GM23338 (cell line): ENCODE measurements at regions not wholly inside any gene's neighbourhood (a gene's known extent, or its start where the extent isn't known, plus 50 kb on each side); places are given as distances from the start of the nearest gene placed in this dataset.

ENCODE experiments used
- ATAC-seq: fragments of 200-7000 bp; cut with Tn5 transposase; 3 replicates; pipeline ENCODE4 v1.9.1; 2020
- DNase-seq: peaks from one replicate; pipeline ENCODE4 v3.0.0-alpha.2; 2015; ENCODE audit warnings: low spot score
- H2AFZ ChIP-seq: fragments of 200-600 bp; sonication (generic); 2 replicates; pipeline ENCODE4 v1.8.0; 2016; ENCODE audit warnings: antibody characterized with exemption, mild to moderate bottlenecking, moderate library complexity
- H3F3A ChIP-seq: fragments of 200-600 bp; sonication (generic); replicated peaks from 2 replicates; pipeline ENCODE4 v1.8.0; 2017; ENCODE audit warnings: antibody characterized with exemption, mixed run types, low read depth
- H3K27ac ChIP-seq: fragments of 200-600 bp; sonication (generic); 2 replicates; pipeline ENCODE4 v1.6.1; 2016; ENCODE audit warnings: low read depth
- H3K27me3 ChIP-seq: fragments of 200-600 bp; sonication (generic); 2 replicates; pipeline ENCODE4 v1.8.0; 2016; ENCODE audit warnings: mild to moderate bottlenecking, mixed run types, moderate library complexity; ENCODE audit not compliant: insufficient read depth
- H3K36me3 ChIP-seq: fragments of 200-600 bp; sonication (generic); 2 replicates; pipeline ENCODE4 v1.8.0; 2016; ENCODE audit warnings: mild to moderate bottlenecking; ENCODE audit not compliant: insufficient read depth
- H3K4me1 ChIP-seq: fragments of 200-600 bp; sonication (generic); 2 replicates; pipeline ENCODE4 v1.8.0; 2016; ENCODE audit warnings: mild to moderate bottlenecking, moderate library complexity; ENCODE audit not compliant: insufficient read depth
- H3K4me2 ChIP-seq: fragments of 200-600 bp; sonication (generic); 2 replicates; pipeline ENCODE4 v1.7.1; 2017; ENCODE audit warnings: mixed run types
- H3K4me3 ChIP-seq: fragments of 200-600 bp; sonication (generic); 2 replicates; pipeline ENCODE4 v1.6.1; 2016; ENCODE audit warnings: mixed run types
- H3K79me2 ChIP-seq: fragments of 200-600 bp; sonication (generic); replicated peaks from 2 replicates; pipeline ENCODE4 v1.8.0; 2017; ENCODE audit warnings: mild to moderate bottlenecking; ENCODE audit not compliant: insufficient read depth
- H3K9me2 ChIP-seq: fragments of 200-600 bp; sonication (generic); 2 replicates; pipeline ENCODE4 v1.8.0; 2017; ENCODE audit not compliant: insufficient read depth
- H4K20me1 ChIP-seq: fragments of 200-600 bp; sonication (generic); replicated peaks from 2 replicates; pipeline ENCODE4 v1.8.0; 2017; ENCODE audit warnings: mild to moderate bottlenecking; ENCODE audit not compliant: insufficient read depth
- H3K27ac Mint-ChIP-seq: 2 replicates; pipeline ENCODE4 v1.8.0; 2020; ENCODE audit warnings: inconsistent platforms, mild to moderate bottlenecking, moderate library complexity, mixed read lengths
- H3K27me3 Mint-ChIP-seq: 3 replicates; pipeline ENCODE4 v1.8.0; 2022; ENCODE audit warnings: low read depth, mild to moderate bottlenecking, moderate library complexity, mixed read lengths, inconsistent platforms; ENCODE audit not compliant: insufficient read depth, poor library complexity
- H3K36me3 Mint-ChIP-seq: 3 replicates; pipeline ENCODE4 v1.8.0; 2021; ENCODE audit warnings: low read depth, mild to moderate bottlenecking, inconsistent platforms, moderate library complexity, mixed read lengths
- H3K4me1 Mint-ChIP-seq: 3 replicates; pipeline ENCODE4 v1.8.0; 2020; ENCODE audit warnings: mild to moderate bottlenecking, inconsistent platforms, mixed read lengths
- H3K4me3 Mint-ChIP-seq: 3 replicates; pipeline ENCODE4 v1.8.0; 2021; ENCODE audit warnings: moderate library complexity, mild to moderate bottlenecking, inconsistent platforms, mixed read lengths
- H3K9me3 Mint-ChIP-seq: 3 replicates; pipeline ENCODE4 v1.8.0; 2020; ENCODE audit warnings: moderate library complexity, mild to moderate bottlenecking, inconsistent platforms, mixed read lengths
- CTCF ChIP-seq, 2 experiments: fragments of 200-600 bp in 1 of 2; sonication (generic) in 1 of 2; conservative IDR thresholded peaks; 2 replicates each; pipeline versions ENCODE4 v1.5.1 to v1.6.1; 2016 to 2017; ENCODE audit warnings: antibody characterized with exemption in 2 of 2, low read depth in 2 of 2, mild to moderate bottlenecking in 2 of 2, moderate library complexity in 1 of 2
- ETS1 ChIP-seq: IDR thresholded peaks from 2 replicates; pipeline ENCODE4 v1.6.1; 2016; ENCODE audit warnings: antibody characterized with exemption
- EZH2 ChIP-seq: fragments of 200-600 bp; sonication (generic); IDR thresholded peaks from one replicate; pipeline ENCODE4 v1.8.0; 2017; ENCODE audit warnings: antibody characterized with exemption, mild to moderate bottlenecking, low read depth; ENCODE audit not compliant: unreplicated experiment
- EZH2phosphoT487 ChIP-seq: fragments of 200-600 bp; sonication (generic); IDR thresholded peaks from one replicate; pipeline ENCODE4 v1.8.1; 2018; ENCODE audit warnings: antibody characterized with exemption; ENCODE audit not compliant: unreplicated experiment
- NANOG ChIP-seq: IDR thresholded peaks from 2 replicates; pipeline ENCODE4 v1.6.1; 2016; ENCODE audit warnings: antibody characterized with exemption, borderline replicate concordance
- REST ChIP-seq: IDR thresholded peaks from one replicate; pipeline ENCODE4 v1.6.1; 2018; ENCODE audit warnings: antibody characterized with exemption; ENCODE audit not compliant: unreplicated experiment
- STAT1 ChIP-seq: IDR thresholded peaks from one replicate; pipeline ENCODE4 v1.6.1; 2016; ENCODE audit warnings: antibody characterized with exemption; ENCODE audit not compliant: unreplicated experiment
- ZNF331 ChIP-seq: fragments of 250-450 bp; sonication (Bioruptor Pico); IDR thresholded peaks from 2 replicates; pipeline ENCODE4 v1.5.0; 2020; ENCODE audit warnings: low read depth, mild to moderate bottlenecking, moderate library complexity

- H3K27ac ChIP-seq = no peak overlapping the region
- DNase-seq (no peak), ATAC-seq (no peak)
- H3K79me2 ChIP-seq = no peaks in the 10 kb centered on the region
- H3K36me3 ChIP-seq = no peaks in the 10 kb centered on the region
- no peak overlapping the region for H3K4me3 ChIP-seq
- H3K36me3 Mint-ChIP-seq = no peaks in the 10 kb centered on the region
- no peak overlapping the region for H3K4me2 ChIP-seq
- H4K20me1 ChIP-seq = no peaks in the 10 kb centered on the region
- H3K4me1 Mint-ChIP-seq = no peaks in the 10 kb centered on the region
- no peaks in the 10 kb centered on the region for H3F3A ChIP-seq
- no peaks in the 10 kb centered on the region for H3K27me3 ChIP-seq
- TF ChIP-seq REST = no peak
- no peak for TF ChIP-seq ZNF331 (CRISPR knock-in tag)
- no peak for TF ChIP-seq ETS1
- H3K27ac Mint-ChIP-seq = no peak overlapping the region
- no peaks in the 10 kb centered on the region for H3K4me1 ChIP-seq
- no peak overlapping the region for H2AFZ ChIP-seq
- H3K9me3 Mint-ChIP-seq = no peaks in the 10 kb centered on the region; the same call in 2 of the 3 replicates
- no peak overlapping the region for H3K4me3 Mint-ChIP-seq
- peaks cover 3% of the 10 kb centered on the region for H3K27me3 Mint-ChIP-seq
- H3K9me2 ChIP-seq = no peaks in the 10 kb centered on the region
Observed at GRCh38 chrX:148203531-148203930, 222.4 kb downstream of the FMR1NB start.

GRCh38 chrX:148204195-148204594, 223.1 kb downstream of the FMR1NB start:
- Mint-ChIP-seq H3K27ac (no peak overlapping the region), H3K4me1 (no peaks in the 10 kb centered on the region), H3K9me3 (no peaks in the 10 kb centered on the region; the same call in 2 of the 3 replicates), H3K36me3 (no peaks in the 10 kb centered on the region), H3K27me3 (peaks cover 3% of the 10 kb centered on the region), H3K4me3 (no peak overlapping the region)
- Histone ChIP-seq H3K4me3 (no peak overlapping the region), H3F3A (no peaks in the 10 kb centered on the region), H3K36me3 (no peaks in the 10 kb centered on the region), H3K27ac (no peak overlapping the region), H3K27me3 (no peaks in the 10 kb centered on the region), H3K79me2 (no peaks in the 10 kb centered on the region), H2AFZ (no peak overlapping the region), H4K20me1 (no peaks in the 10 kb centered on the region), H3K4me2 (no peak overlapping the region), H3K9me2 (no peaks in the 10 kb centered on the region), H3K4me1 (no peaks in the 10 kb centered on the region)
- ATAC-seq = no peak
- TF ChIP-seq EZH2 (no peak), STAT1 (no peak)
- no peak for DNase-seq

- H3K9me2 ChIP-seq = no peaks in the 10 kb centered on the region
- DNase-seq = no peak
- no peaks in the 10 kb centered on the region for H3K27me3 Mint-ChIP-seq
Observed at GRCh38 chrX:148214786-148215185, 233.6 kb downstream of the FMR1NB start.

More at GRCh38 chrX:148214786-148215185, 233.6 kb downstream of the FMR1NB start:
- Histone ChIP-seq H3K4me1 (no peaks in the 10 kb centered on the region), H3K4me2 (no peak overlapping the region), H3K79me2 (no peaks in the 10 kb centered on the region), H2AFZ (no peak overlapping the region), H3K27ac (no peak overlapping the region), H4K20me1 (no peaks in the 10 kb centered on the region), H3K36me3 (no peaks in the 10 kb centered on the region), H3K4me3 (no peak overlapping the region), H3K27me3 (no peaks in the 10 kb centered on the region), H3F3A (no peaks in the 10 kb centered on the region)
- ATAC-seq = no peak
- Mint-ChIP-seq H3K27ac (no peak overlapping the region), H3K9me3 (peaks cover 6% of the 10 kb centered on the region; the same call in 2 of the 3 replicates), H3K4me3 (no peak overlapping the region), H3K36me3 (no peaks in the 10 kb centered on the region), H3K4me1 (no peaks in the 10 kb centered on the region)
- TF ChIP-seq ZNF331 (CRISPR knock-in tag) (no peak), REST (no peak), STAT1 (no peak), CTCF (conservative IDR thresholded peaks at IDR 0.05; ENCODE audit: low read depth in 2 of 2) (no peak), EZH2 (no peak), EZH2phosphoT487 (no peak), NANOG (no peak)
